HL-60 (cell line): ENCODE measurements at regions not wholly inside any gene's neighbourhood (a gene's known extent, or its start where the extent isn't known, plus 50 kb on each side); places are given as distances from the start of the nearest gene placed in this dataset.

Experiments used
- GABPA ChIP-seq: IDR thresholded peaks from 2 replicates; pipeline ENCODE4 v1.6.1; 2012; ENCODE audit warnings: low read depth
- POLR2AphosphoS5 ChIP-seq: IDR thresholded peaks from 2 replicates; pipeline ENCODE4 v1.6.1; 2012; ENCODE audit warnings: low read depth
- SPI1 ChIP-seq: IDR thresholded peaks from 2 replicates; pipeline ENCODE4 v1.6.1; 2012; ENCODE audit warnings: low read depth, mild to moderate bottlenecking, borderline replicate concordance
- TF ChIP-seq, protein P1 (sequence below): IDR thresholded peaks from one replicate; pipeline ENCODE4 v1.5.1; 2011; ENCODE audit warnings: low read length, control low read depth, inconsistent platforms; ENCODE audit not compliant: insufficient read depth
- TF ChIP-seq, protein P2 (sequence below): IDR thresholded peaks from 2 replicates; pipeline ENCODE4 v1.6.1; 2012; ENCODE audit warnings: low read depth; ENCODE audit not compliant: insufficient replicate concordance

DNA sequence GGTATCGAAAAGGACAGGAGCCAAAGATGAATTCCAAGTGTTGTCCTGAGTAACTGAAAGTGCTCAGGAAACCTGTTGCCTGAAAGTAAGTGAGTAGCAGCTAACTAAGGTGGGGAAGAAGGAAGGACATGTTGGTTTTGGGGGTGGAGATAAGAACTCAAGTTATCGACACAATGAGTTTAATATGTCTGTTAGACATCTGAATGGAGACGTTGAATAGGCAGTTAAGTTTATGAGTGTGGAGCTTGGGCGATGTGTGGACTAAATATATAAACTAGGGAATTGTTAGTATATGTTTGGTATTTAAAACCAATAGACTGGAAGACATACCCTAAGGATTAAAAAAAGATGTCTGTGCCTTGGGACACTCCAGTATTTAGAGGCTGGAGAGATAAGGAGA, 82.7 kb upstream of the ASIC2 start:
- TF ChIP-seq, protein P1, sequence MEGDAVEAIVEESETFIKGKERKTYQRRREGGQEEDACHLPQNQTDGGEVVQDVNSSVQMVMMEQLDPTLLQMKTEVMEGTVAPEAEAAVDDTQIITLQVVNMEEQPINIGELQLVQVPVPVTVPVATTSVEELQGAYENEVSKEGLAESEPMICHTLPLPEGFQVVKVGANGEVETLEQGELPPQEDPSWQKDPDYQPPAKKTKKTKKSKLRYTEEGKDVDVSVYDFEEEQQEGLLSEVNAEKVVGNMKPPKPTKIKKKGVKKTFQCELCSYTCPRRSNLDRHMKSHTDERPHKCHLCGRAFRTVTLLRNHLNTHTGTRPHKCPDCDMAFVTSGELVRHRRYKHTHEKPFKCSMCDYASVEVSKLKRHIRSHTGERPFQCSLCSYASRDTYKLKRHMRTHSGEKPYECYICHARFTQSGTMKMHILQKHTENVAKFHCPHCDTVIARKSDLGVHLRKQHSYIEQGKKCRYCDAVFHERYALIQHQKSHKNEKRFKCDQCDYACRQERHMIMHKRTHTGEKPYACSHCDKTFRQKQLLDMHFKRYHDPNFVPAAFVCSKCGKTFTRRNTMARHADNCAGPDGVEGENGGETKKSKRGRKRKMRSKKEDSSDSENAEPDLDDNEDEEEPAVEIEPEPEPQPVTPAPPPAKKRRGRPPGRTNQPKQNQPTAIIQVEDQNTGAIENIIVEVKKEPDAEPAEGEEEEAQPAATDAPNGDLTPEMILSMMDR, result no peak
- TF ChIP-seq POLR2AphosphoS5 (no peak), GABPA (no peak), SPI1 (no peak)
- TF ChIP-seq, protein P2, sequence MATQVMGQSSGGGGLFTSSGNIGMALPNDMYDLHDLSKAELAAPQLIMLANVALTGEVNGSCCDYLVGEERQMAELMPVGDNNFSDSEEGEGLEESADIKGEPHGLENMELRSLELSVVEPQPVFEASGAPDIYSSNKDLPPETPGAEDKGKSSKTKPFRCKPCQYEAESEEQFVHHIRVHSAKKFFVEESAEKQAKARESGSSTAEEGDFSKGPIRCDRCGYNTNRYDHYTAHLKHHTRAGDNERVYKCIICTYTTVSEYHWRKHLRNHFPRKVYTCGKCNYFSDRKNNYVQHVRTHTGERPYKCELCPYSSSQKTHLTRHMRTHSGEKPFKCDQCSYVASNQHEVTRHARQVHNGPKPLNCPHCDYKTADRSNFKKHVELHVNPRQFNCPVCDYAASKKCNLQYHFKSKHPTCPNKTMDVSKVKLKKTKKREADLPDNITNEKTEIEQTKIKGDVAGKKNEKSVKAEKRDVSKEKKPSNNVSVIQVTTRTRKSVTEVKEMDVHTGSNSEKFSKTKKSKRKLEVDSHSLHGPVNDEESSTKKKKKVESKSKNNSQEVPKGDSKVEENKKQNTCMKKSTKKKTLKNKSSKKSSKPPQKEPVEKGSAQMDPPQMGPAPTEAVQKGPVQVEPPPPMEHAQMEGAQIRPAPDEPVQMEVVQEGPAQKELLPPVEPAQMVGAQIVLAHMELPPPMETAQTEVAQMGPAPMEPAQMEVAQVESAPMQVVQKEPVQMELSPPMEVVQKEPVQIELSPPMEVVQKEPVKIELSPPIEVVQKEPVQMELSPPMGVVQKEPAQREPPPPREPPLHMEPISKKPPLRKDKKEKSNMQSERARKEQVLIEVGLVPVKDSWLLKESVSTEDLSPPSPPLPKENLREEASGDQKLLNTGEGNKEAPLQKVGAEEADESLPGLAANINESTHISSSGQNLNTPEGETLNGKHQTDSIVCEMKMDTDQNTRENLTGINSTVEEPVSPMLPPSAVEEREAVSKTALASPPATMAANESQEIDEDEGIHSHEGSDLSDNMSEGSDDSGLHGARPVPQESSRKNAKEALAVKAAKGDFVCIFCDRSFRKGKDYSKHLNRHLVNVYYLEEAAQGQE, result no peak
